ENCODE measurements at regions not wholly inside any gene's neighbourhood (a gene's known extent, or its start where the extent isn't known, plus 50 kb on each side); places are given as distances from the start of the nearest gene placed in this dataset.

- no peak overlapping the region for H3K4me3 ChIP-seq (ENCODE audit: low read depth in 1 of 5, low read length in 5 of 5)
- no peak overlapping the region for H3K27ac ChIP-seq (ENCODE audit: low read depth, low read length)
- no peaks in the 10 kb centered on the region for H3K36me3 ChIP-seq (ENCODE audit: control insufficient read depth in 5 of 5, insufficient read depth in 5 of 5, low read length in 5 of 5)
- peak overlapping the region in 1 of 5 donors; percentile 17 for H3K9ac ChIP-seq (ENCODE audit: low read length in 5 of 5)
- H3K9me3 ChIP-seq (ENCODE audit: control insufficient read depth in 5 of 5, low read length in 5 of 5): no peaks in the 10 kb centered on the region
- H3K4me1 ChIP-seq (ENCODE audit: control insufficient read depth in 5 of 5, insufficient read depth in 5 of 5, low read length in 5 of 5): peaks cover 1 to 37% (median 32%) of the 10 kb centered on the region in 5 donors
- H3K27me3 ChIP-seq (ENCODE audit: control insufficient read depth in 5 of 5, insufficient read depth in 4 of 5, low read length in 5 of 5): peaks cover 0 to 3% (median 0%) of the 10 kb centered on the region in 5 donors
Measured at GRCh38 chr16:85330694-85331188, 218.5 kb upstream of the CIBAR2 start.

GRCh38 chr16:85331688-85332087 lies 219.4 kb upstream of the CIBAR2 start:
- H3K27ac ChIP-seq (ENCODE audit: low read depth, low read length): no peak overlapping the region
- H3K9me3 ChIP-seq (ENCODE audit: control insufficient read depth in 5 of 5, low read length in 5 of 5): no peaks in the 10 kb centered on the region
- H3K4me3 ChIP-seq (ENCODE audit: low read depth in 1 of 5, low read length in 5 of 5): no peak overlapping the region
- peaks cover 0 to 3% (median 0%) of the 10 kb centered on the region in 5 donors for H3K27me3 ChIP-seq (ENCODE audit: control insufficient read depth in 5 of 5, insufficient read depth in 4 of 5, low read length in 5 of 5)
- peaks cover 0 to 2% (median 0%) of the 10 kb centered on the region in 5 donors for H3K36me3 ChIP-seq (ENCODE audit: control insufficient read depth in 5 of 5, insufficient read depth in 5 of 5, low read length in 5 of 5)
- H3K9ac ChIP-seq (ENCODE audit: low read length in 5 of 5): no peak overlapping the region
- H3K4me1 ChIP-seq (ENCODE audit: control insufficient read depth in 5 of 5, insufficient read depth in 5 of 5, low read length in 5 of 5): peaks cover 1 to 37% (median 32%) of the 10 kb centered on the region in 5 donors

GRCh38 chr16:85332175-85332574 lies 219.9 kb upstream of the CIBAR2 start:
- Histone ChIP-seq H3K27ac (ENCODE audit: low read depth, low read length) (no peak overlapping the region), H3K9ac (ENCODE audit: low read length in 5 of 5) (no peak overlapping the region), H3K4me1 (ENCODE audit: control insufficient read depth in 5 of 5, insufficient read depth in 5 of 5, low read length in 5 of 5) (peaks cover 1 to 34% (median 32%) of the 10 kb centered on the region in 5 donors), H3K4me3 (ENCODE audit: low read depth in 1 of 5, low read length in 5 of 5) (no peak overlapping the region), H3K36me3 (ENCODE audit: control insufficient read depth in 5 of 5, insufficient read depth in 5 of 5, low read length in 5 of 5) (peaks cover 0 to 4% (median 0%) of the 10 kb centered on the region in 5 donors), H3K9me3 (ENCODE audit: control insufficient read depth in 5 of 5, low read length in 5 of 5) (no peaks in the 10 kb centered on the region), H3K27me3 (ENCODE audit: control insufficient read depth in 5 of 5, insufficient read depth in 4 of 5, low read length in 5 of 5) (peaks cover 0 to 3% (median 0%) of the 10 kb centered on the region in 5 donors)

- Histone ChIP-seq H3K4me1 (ENCODE audit: control insufficient read depth in 5 of 5, insufficient read depth in 5 of 5, low read length in 5 of 5) (peaks cover 0 to 26% (median 25%) of the 10 kb centered on the region in 5 donors), H3K4me3 (ENCODE audit: low read depth in 1 of 5, low read length in 5 of 5) (no peak overlapping the region), H3K9ac (ENCODE audit: low read length in 5 of 5) (no peak overlapping the region), H3K9me3 (ENCODE audit: control insufficient read depth in 5 of 5, low read length in 5 of 5) (no peaks in the 10 kb centered on the region), H3K27me3 (ENCODE audit: control insufficient read depth in 5 of 5, insufficient read depth in 4 of 5, low read length in 5 of 5) (no peaks in the 10 kb centered on the region), H3K36me3 (ENCODE audit: control insufficient read depth in 5 of 5, insufficient read depth in 5 of 5, low read length in 5 of 5) (peaks cover 0 to 4% (median 0%) of the 10 kb centered on the region in 5 donors), H3K27ac (ENCODE audit: low read depth, low read length) (no peak overlapping the region)
Measured at GRCh38 chr16:85333337-85333736, 221.1 kb upstream of the CIBAR2 start.

GRCh38 chr16:85333744-85334640 lies 221.7 kb upstream of the CIBAR2 start:
- Histone ChIP-seq H3K9ac (ENCODE audit: low read length in 5 of 5) (no peak overlapping the region), H3K9me3 (ENCODE audit: control insufficient read depth in 5 of 5, low read length in 5 of 5) (no peaks in the 10 kb centered on the region), H3K27ac (ENCODE audit: low read depth, low read length) (no peak overlapping the region), H3K4me3 (ENCODE audit: low read depth in 1 of 5, low read length in 5 of 5) (no peak overlapping the region), H3K27me3 (ENCODE audit: control insufficient read depth in 5 of 5, insufficient read depth in 4 of 5, low read length in 5 of 5) (no peaks in the 10 kb centered on the region), H3K36me3 (ENCODE audit: control insufficient read depth in 5 of 5, insufficient read depth in 5 of 5, low read length in 5 of 5) (peaks cover 0 to 4% (median 0%) of the 10 kb centered on the region in 5 donors), H3K4me1 (ENCODE audit: control insufficient read depth in 5 of 5, insufficient read depth in 5 of 5, low read length in 5 of 5) (peaks cover 0 to 20% (median 18%) of the 10 kb centered on the region in 5 donors)

GRCh38 chr16:85334718-85335583 lies 222.7 kb upstream of the CIBAR2 start:
- peaks cover 0 to 12% (median 10%) of the 10 kb centered on the region in 5 donors for H3K4me1 ChIP-seq (ENCODE audit: control insufficient read depth in 5 of 5, insufficient read depth in 5 of 5, low read length in 5 of 5)
- no peak overlapping the region for H3K4me3 ChIP-seq (ENCODE audit: low read depth in 1 of 5, low read length in 5 of 5)
- H3K27me3 ChIP-seq (ENCODE audit: control insufficient read depth in 5 of 5, insufficient read depth in 4 of 5, low read length in 5 of 5): no peaks in the 10 kb centered on the region
- no peaks in the 10 kb centered on the region for H3K9me3 ChIP-seq (ENCODE audit: control insufficient read depth in 5 of 5, low read length in 5 of 5)
- peaks cover 0 to 4% (median 0%) of the 10 kb centered on the region in 5 donors for H3K36me3 ChIP-seq (ENCODE audit: control insufficient read depth in 5 of 5, insufficient read depth in 5 of 5, low read length in 5 of 5)
- H3K27ac ChIP-seq (ENCODE audit: low read depth, low read length): no peak overlapping the region
- no peak overlapping the region for H3K9ac ChIP-seq (ENCODE audit: low read length in 5 of 5)

- peaks cover 0 to 3% (median under 1%) of the 10 kb centered on the region in 5 donors for H3K4me1 ChIP-seq (ENCODE audit: control insufficient read depth in 5 of 5, insufficient read depth in 5 of 5, low read length in 5 of 5)
- no peak overlapping the region for H3K4me3 ChIP-seq (ENCODE audit: low read depth in 1 of 5, low read length in 5 of 5)
- no peaks in the 10 kb centered on the region for H3K27me3 ChIP-seq (ENCODE audit: control insufficient read depth in 5 of 5, insufficient read depth in 4 of 5, low read length in 5 of 5)
- H3K9me3 ChIP-seq (ENCODE audit: control insufficient read depth in 5 of 5, low read length in 5 of 5): no peaks in the 10 kb centered on the region
- peaks cover 0 to 4% (median 0%) of the 10 kb centered on the region in 5 donors for H3K36me3 ChIP-seq (ENCODE audit: control insufficient read depth in 5 of 5, insufficient read depth in 5 of 5, low read length in 5 of 5)
- no peak overlapping the region for H3K27ac ChIP-seq (ENCODE audit: low read depth, low read length)
- H3K9ac ChIP-seq (ENCODE audit: low read length in 5 of 5): no peak overlapping the region
Measured at GRCh38 chr16:85335584-85336491, 223.6 kb upstream of the CIBAR2 start.

GRCh38 chr16:85337910-85338637 lies 225.8 kb upstream of the CIBAR2 start:
- H3K4me1 ChIP-seq (ENCODE audit: control insufficient read depth in 5 of 5, insufficient read depth in 5 of 5, low read length in 5 of 5): peaks cover 0 to 2% (median 0%) of the 10 kb centered on the region in 5 donors
- H3K4me3 ChIP-seq (ENCODE audit: low read depth in 1 of 5, low read length in 5 of 5): no peak overlapping the region
- peaks cover 0 to 4% (median 0%) of the 10 kb centered on the region in 5 donors for H3K36me3 ChIP-seq (ENCODE audit: control insufficient read depth in 5 of 5, insufficient read depth in 5 of 5, low read length in 5 of 5)
- H3K9me3 ChIP-seq (ENCODE audit: control insufficient read depth in 5 of 5, low read length in 5 of 5): no peaks in the 10 kb centered on the region
- H3K27me3 ChIP-seq (ENCODE audit: control insufficient read depth in 5 of 5, insufficient read depth in 4 of 5, low read length in 5 of 5): no peaks in the 10 kb centered on the region
- H3K27ac ChIP-seq (ENCODE audit: low read depth, low read length): no peak overlapping the region
- H3K9ac ChIP-seq (ENCODE audit: low read length in 5 of 5): no peak overlapping the region

GRCh38 chr16:85338638-85338982 lies 226.3 kb upstream of the CIBAR2 start:
- Histone ChIP-seq H3K4me1 (ENCODE audit: control insufficient read depth in 5 of 5, insufficient read depth in 5 of 5, low read length in 5 of 5) (peaks cover 0 to 2% (median 0%) of the 10 kb centered on the region in 5 donors), H3K9me3 (ENCODE audit: control insufficient read depth in 5 of 5, low read length in 5 of 5) (no peaks in the 10 kb centered on the region), H3K27ac (ENCODE audit: low read depth, low read length) (no peak overlapping the region), H3K36me3 (ENCODE audit: control insufficient read depth in 5 of 5, insufficient read depth in 5 of 5, low read length in 5 of 5) (peaks cover 0 to 4% (median 0%) of the 10 kb centered on the region in 5 donors), H3K4me3 (ENCODE audit: low read depth in 1 of 5, low read length in 5 of 5) (no peak overlapping the region), H3K9ac (ENCODE audit: low read length in 5 of 5) (no peak overlapping the region), H3K27me3 (ENCODE audit: control insufficient read depth in 5 of 5, insufficient read depth in 4 of 5, low read length in 5 of 5) (no peaks in the 10 kb centered on the region)

All from subcutaneous abdominal adipose tissue (tissue), 5 donors.